ENCODE measurements at regions not wholly inside any gene's neighbourhood (a gene's known extent, or its start where the extent isn't known, plus 50 kb on each side); places are given as distances from the start of the nearest gene placed in this dataset.
A peak's percentile ranks its signal among the peaks of the same experiment; 100 is the strongest.
"Not testable (repeated sequence)": the region's sequence is repeated elsewhere in the genome, so short reads cannot be mapped to it uniquely, and the experiment has no call there.

GRCh38 chr6:109879521-109879920 is 98.6 kb upstream of the GPR6 start:
- H3K36me3 ChIP-seq (ENCODE audit: insufficient read depth, low read length): no peaks in the 10 kb centered on the region
- no peaks in the 10 kb centered on the region for H3K79me2 ChIP-seq (ENCODE audit: insufficient read depth, low read length)
- no peak overlapping the region for H3K4me3 ChIP-seq (ENCODE audit: insufficient read depth, low read length)
- no peaks in the 10 kb centered on the region for H4K20me1 ChIP-seq (ENCODE audit: insufficient read depth, low read length)
- no peak overlapping the region for H3K4me2 ChIP-seq (ENCODE audit: insufficient read depth, low read length)
- no peaks in the 10 kb centered on the region for H3K9me3 ChIP-seq (ENCODE audit: low read depth, low read length)
- DNase-seq (ENCODE audit: insufficient read length, low spot score, missing footprints): no peak
- no peaks in the 10 kb centered on the region for H3K4me1 ChIP-seq (ENCODE audit: insufficient read depth, low read length)
- no peak overlapping the region for H2AFZ ChIP-seq (ENCODE audit: low read length)
- no peak overlapping the region for H3K27ac ChIP-seq (ENCODE audit: low read depth, low read length)
- H3K27me3 ChIP-seq (ENCODE audit: insufficient read depth, low read length): no peaks in the 10 kb centered on the region
- TF ChIP-seq, protein P1, sequence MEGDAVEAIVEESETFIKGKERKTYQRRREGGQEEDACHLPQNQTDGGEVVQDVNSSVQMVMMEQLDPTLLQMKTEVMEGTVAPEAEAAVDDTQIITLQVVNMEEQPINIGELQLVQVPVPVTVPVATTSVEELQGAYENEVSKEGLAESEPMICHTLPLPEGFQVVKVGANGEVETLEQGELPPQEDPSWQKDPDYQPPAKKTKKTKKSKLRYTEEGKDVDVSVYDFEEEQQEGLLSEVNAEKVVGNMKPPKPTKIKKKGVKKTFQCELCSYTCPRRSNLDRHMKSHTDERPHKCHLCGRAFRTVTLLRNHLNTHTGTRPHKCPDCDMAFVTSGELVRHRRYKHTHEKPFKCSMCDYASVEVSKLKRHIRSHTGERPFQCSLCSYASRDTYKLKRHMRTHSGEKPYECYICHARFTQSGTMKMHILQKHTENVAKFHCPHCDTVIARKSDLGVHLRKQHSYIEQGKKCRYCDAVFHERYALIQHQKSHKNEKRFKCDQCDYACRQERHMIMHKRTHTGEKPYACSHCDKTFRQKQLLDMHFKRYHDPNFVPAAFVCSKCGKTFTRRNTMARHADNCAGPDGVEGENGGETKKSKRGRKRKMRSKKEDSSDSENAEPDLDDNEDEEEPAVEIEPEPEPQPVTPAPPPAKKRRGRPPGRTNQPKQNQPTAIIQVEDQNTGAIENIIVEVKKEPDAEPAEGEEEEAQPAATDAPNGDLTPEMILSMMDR (IDR thresholded peaks at IDR 0.05; ENCODE audit: extremely low read depth, low read depth, low read length): no peak

GRCh38 chr6:109881069-109881468 is 97.0 kb upstream of the GPR6 start:
- H3K4me1 ChIP-seq (ENCODE audit: insufficient read depth, low read length); DNase-seq (ENCODE audit: insufficient read length, low spot score, missing footprints); H3K79me2 ChIP-seq (ENCODE audit: insufficient read depth, low read length): not testable (repeated sequence)

DNA sequence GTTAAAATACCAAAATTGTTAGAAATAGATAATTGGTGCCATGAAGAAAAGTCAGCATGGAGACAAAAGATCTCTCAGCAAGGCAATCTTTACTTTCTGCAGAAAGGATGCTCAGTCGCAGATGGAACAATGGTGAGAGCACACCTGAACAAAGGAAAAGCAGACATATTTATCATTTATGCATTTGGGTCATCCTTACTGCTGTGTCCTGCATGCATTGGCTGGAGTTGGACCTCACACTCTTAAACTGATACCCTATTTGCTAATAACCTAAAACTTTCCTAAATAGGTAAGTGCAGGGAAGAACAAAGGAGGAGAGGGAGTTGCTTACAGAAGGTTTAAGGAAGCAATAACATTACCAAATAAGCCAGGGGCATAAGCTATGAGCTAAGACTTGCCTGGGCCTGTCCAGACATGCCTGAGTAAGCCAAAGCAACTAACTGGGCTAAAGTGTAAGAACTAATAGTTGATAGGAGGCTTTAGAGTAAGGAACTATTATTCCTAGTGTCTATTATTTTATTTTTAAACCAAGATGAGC is 96.1 kb upstream of the GPR6 start:
- not testable (repeated sequence) for H2AFZ ChIP-seq (ENCODE audit: low read length); H4K20me1 ChIP-seq (ENCODE audit: insufficient read depth, low read length); H3K27ac ChIP-seq (ENCODE audit: low read depth, low read length); H3K4me1 ChIP-seq (ENCODE audit: insufficient read depth, low read length); H3K4me2 ChIP-seq (ENCODE audit: insufficient read depth, low read length); H3K4me3 ChIP-seq (ENCODE audit: insufficient read depth, low read length); H3K79me2 ChIP-seq (ENCODE audit: insufficient read depth, low read length); H3K27me3 ChIP-seq (ENCODE audit: insufficient read depth, low read length); H3K9me3 ChIP-seq (ENCODE audit: low read depth, low read length); DNase-seq (ENCODE audit: insufficient read length, low spot score, missing footprints); H3K36me3 ChIP-seq (ENCODE audit: insufficient read depth, low read length)

More at GRCh38 chr6:109881069-109881468, 97.0 kb upstream of the GPR6 start:
- H3K9me3 ChIP-seq (ENCODE audit: low read depth, low read length); H3K36me3 ChIP-seq (ENCODE audit: insufficient read depth, low read length); H3K27ac ChIP-seq (ENCODE audit: low read depth, low read length); H4K20me1 ChIP-seq (ENCODE audit: insufficient read depth, low read length); H3K27me3 ChIP-seq (ENCODE audit: insufficient read depth, low read length); H3K4me2 ChIP-seq (ENCODE audit: insufficient read depth, low read length); H2AFZ ChIP-seq (ENCODE audit: low read length); H3K4me3 ChIP-seq (ENCODE audit: insufficient read depth, low read length): not testable (repeated sequence)

GRCh38 chr6:109891924-109892323 is 86.2 kb upstream of the GPR6 start:
- H3K79me2 ChIP-seq (ENCODE audit: insufficient read depth, low read length): no peaks in the 10 kb centered on the region
- no peak overlapping the region for H3K27ac ChIP-seq (ENCODE audit: low read depth, low read length)
- H2AFZ ChIP-seq (ENCODE audit: low read length): no peak overlapping the region
- peaks cover 5% of the 10 kb centered on the region for H3K27me3 ChIP-seq (ENCODE audit: insufficient read depth, low read length)
- DNase-seq (ENCODE audit: insufficient read length, low spot score, missing footprints): no peak
- no peaks in the 10 kb centered on the region for H3K9me3 ChIP-seq (ENCODE audit: low read depth, low read length)
- H3K4me1 ChIP-seq (ENCODE audit: insufficient read depth, low read length): no peaks in the 10 kb centered on the region
- no peaks in the 10 kb centered on the region for H4K20me1 ChIP-seq (ENCODE audit: insufficient read depth, low read length)
- H3K4me3 ChIP-seq (ENCODE audit: insufficient read depth, low read length): no peak overlapping the region
- H3K4me2 ChIP-seq (ENCODE audit: insufficient read depth, low read length): no peak overlapping the region
- TF ChIP-seq, protein P1 (IDR thresholded peaks at IDR 0.05; ENCODE audit: extremely low read depth, low read depth, low read length): no peak
- H3K36me3 ChIP-seq (ENCODE audit: insufficient read depth, low read length): no peaks in the 10 kb centered on the region

DNA sequence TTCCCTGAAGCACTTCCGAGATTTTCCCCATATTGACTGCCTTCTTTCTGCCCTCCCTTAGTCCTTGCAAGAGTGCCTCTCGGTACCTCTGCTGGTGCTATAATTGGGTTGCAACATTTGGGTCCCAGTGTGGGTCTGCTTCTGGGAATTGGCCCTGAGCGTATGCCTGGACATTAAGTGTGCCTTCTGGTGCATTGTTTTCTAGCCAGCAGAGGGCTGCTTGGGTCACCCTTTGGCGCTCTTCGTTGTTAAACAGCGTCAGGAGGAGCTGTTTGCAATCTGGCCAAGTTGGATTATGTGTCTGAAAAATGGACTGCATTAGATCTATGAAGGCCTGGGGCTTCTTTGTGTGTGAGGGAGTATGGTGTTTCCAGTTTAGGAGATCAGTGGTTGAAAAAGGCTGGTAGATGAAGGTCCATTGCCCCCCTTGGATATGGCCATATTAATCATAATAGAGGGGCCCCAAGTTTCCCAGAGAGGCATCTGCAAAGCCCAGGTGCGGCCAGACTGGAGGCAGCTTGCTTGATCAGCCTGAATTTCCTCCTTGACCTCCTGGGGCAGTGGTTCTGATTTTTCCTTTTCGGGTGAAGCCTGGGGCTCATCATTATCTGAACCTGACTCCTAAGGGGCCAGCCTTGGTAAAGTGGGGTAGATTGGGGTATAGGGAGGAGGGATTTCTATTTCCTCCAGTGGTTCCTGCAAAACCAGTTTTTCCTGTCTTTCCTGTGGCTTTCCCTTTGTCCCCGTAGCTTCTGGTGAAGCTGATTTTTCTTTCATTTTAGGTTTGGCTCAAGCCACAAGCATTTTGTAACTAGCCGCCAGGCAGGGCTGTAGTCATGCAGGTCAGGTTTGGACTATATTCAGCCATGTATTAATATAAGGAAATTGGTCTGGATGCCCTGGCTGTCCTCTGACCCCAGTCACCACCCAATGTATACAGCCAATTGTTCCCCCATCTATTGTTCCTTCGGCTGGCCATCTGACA is 85.4 kb upstream of the GPR6 start:
- H3K36me3 ChIP-seq (ENCODE audit: insufficient read depth, low read length): no peaks in the 10 kb centered on the region
- H3K79me2 ChIP-seq (ENCODE audit: insufficient read depth, low read length): no peaks in the 10 kb centered on the region
- TF ChIP-seq, protein P1 (IDR thresholded peaks at IDR 0.05; ENCODE audit: extremely low read depth, low read depth, low read length): no peak
- H2AFZ ChIP-seq (ENCODE audit: low read length): peak overlapping the region; percentile 34
- H3K27ac ChIP-seq (ENCODE audit: low read depth, low read length): no peak overlapping the region
- H3K9me3 ChIP-seq (ENCODE audit: low read depth, low read length): no peaks in the 10 kb centered on the region
- no peak for DNase-seq (ENCODE audit: insufficient read length, low spot score, missing footprints)
- H3K4me1 ChIP-seq (ENCODE audit: insufficient read depth, low read length): no peaks in the 10 kb centered on the region
- no peak overlapping the region for H3K4me3 ChIP-seq (ENCODE audit: insufficient read depth, low read length)
- H3K27me3 ChIP-seq (ENCODE audit: insufficient read depth, low read length): no peaks in the 10 kb centered on the region
- no peaks in the 10 kb centered on the region for H4K20me1 ChIP-seq (ENCODE audit: insufficient read depth, low read length)
- peak overlapping the region; percentile 47 for H3K4me2 ChIP-seq (ENCODE audit: insufficient read depth, low read length)
